ENCODE measurements at regions not wholly inside any gene's neighbourhood (a gene's known extent, or its start where the extent isn't known, plus 50 kb on each side); places are given as distances from the start of the nearest gene placed in this dataset.
A peak's percentile ranks its signal among the peaks of the same experiment; 100 is the strongest.

GRCh38 chr14:85948153-85948552, 418.2 kb downstream of the FLRT2 start:
- Histone ChIP-seq H3K27ac (replicated peaks) (no peak overlapping the region), H3K4me1 (no peaks in the 10 kb centered on the region), H3K4me3 (no peak overlapping the region), H3K36me3 (no peaks in the 10 kb centered on the region), H3K27me3 (ENCODE audit: low read depth) (no peaks in the 10 kb centered on the region), H3K9me3 (replicated peaks) (no peaks in the 10 kb centered on the region)
- no peak for TF ChIP-seq CTCF (IDR thresholded peaks at IDR 0.05; ENCODE audit: borderline replicate concordance)
- no peak for DNase-seq
- intact Hi-C loops (cut with micrococcal nuclease), result no loop called here

- Histone ChIP-seq H3K4me3 (no peak overlapping the region), H3K9me3 (replicated peaks) (no peaks in the 10 kb centered on the region), H3K27me3 (ENCODE audit: low read depth) (no peaks in the 10 kb centered on the region), H3K4me1 (no peaks in the 10 kb centered on the region), H3K36me3 (no peaks in the 10 kb centered on the region), H3K27ac (replicated peaks) (no peak overlapping the region)
- no peak for DNase-seq
- intact Hi-C loops (cut with micrococcal nuclease), result no loop called here
- TF ChIP-seq CTCF (IDR thresholded peaks at IDR 0.05; ENCODE audit: borderline replicate concordance), result no peak
Measured at GRCh38 chr14:85947461-85948139, 417.7 kb downstream of the FLRT2 start.

- H3K27me3 ChIP-seq (ENCODE audit: low read depth), result no peaks in the 10 kb centered on the region
- TF ChIP-seq CTCF (IDR thresholded peaks at IDR 0.05; ENCODE audit: borderline replicate concordance), result no peak
- no peak overlapping the region for H3K4me3 ChIP-seq
- DNase-seq, result no peak
- H3K9me3 ChIP-seq (replicated peaks), result peaks cover 13% of the 10 kb centered on the region
- no peaks in the 10 kb centered on the region for H3K36me3 ChIP-seq
- intact Hi-C loops (cut with micrococcal nuclease), result no loop called here
- no peak overlapping the region for H3K27ac ChIP-seq (replicated peaks)
- H3K4me1 ChIP-seq, result no peaks in the 10 kb centered on the region
Measured at GRCh38 chr14:85943192-85943591, 413.2 kb downstream of the FLRT2 start.

GRCh38 chr14:85934886-85935254, 404.9 kb downstream of the FLRT2 start:
- intact Hi-C loops (cut with micrococcal nuclease), result no loop called here
- H3K27ac ChIP-seq (replicated peaks), result peak overlapping the region; percentile 62
- H3K4me3 ChIP-seq, result peak overlapping the region; percentile 62
- H3K27me3 ChIP-seq (ENCODE audit: low read depth), result no peaks in the 10 kb centered on the region
- H3K9me3 ChIP-seq (replicated peaks), result peaks cover 34% of the 10 kb centered on the region
- H3K4me1 ChIP-seq, result peaks cover 6% of the 10 kb centered on the region
- TF ChIP-seq CTCF (IDR thresholded peaks at IDR 0.05; ENCODE audit: borderline replicate concordance), result no peak
- DNase-seq, result no peak
- H3K36me3 ChIP-seq, result no peaks in the 10 kb centered on the region

- no peak for DNase-seq
- intact Hi-C loops (cut with micrococcal nuclease), result no loop called here
- peaks cover 6% of the 10 kb centered on the region for H3K4me1 ChIP-seq
- H3K4me3 ChIP-seq, result peak overlapping the region; percentile 62
- H3K27me3 ChIP-seq (ENCODE audit: low read depth), result no peaks in the 10 kb centered on the region
- no peak for TF ChIP-seq CTCF (IDR thresholded peaks at IDR 0.05; ENCODE audit: borderline replicate concordance)
- no peaks in the 10 kb centered on the region for H3K36me3 ChIP-seq
- H3K27ac ChIP-seq (replicated peaks), result peak overlapping the region; percentile 62
- H3K9me3 ChIP-seq (replicated peaks), result peaks cover 33% of the 10 kb centered on the region
Measured at GRCh38 chr14:85934123-85934885, 404.4 kb downstream of the FLRT2 start.
